GM12878 (cell line): ENCODE measurements at regions not wholly inside any gene's neighbourhood (a gene's known extent, or its start where the extent isn't known, plus 50 kb on each side); places are given as distances from the start of the nearest gene placed in this dataset.

Experiments
- ATAC-seq: fragments of 200-7000 bp; cut with Tn5 transposase; 3 replicates; pipeline ENCODE4 v1.9.1; 2020; ENCODE audit warnings: mild to moderate bottlenecking, moderate library complexity
- BruUV-seq: library from RNA; stranded (reverse); fragments of 400-500 nt; replicated peaks from 2 replicates; lab custom pipeline; 2021; lab: Mats Ljungman, UMichigan
- CTCF ChIA-PET: fragments of 300-600 bp; sonication (Branson Sonifier 250); formaldehyde crosslinking; extraction: SDS; loops from one replicate; lab custom pipeline; 2021; ENCODE audit warnings: inconsistent platforms; lab: Yijun Ruan, JAX
- POLR2A ChIA-PET: fragments of 350-600 bp; formaldehyde crosslinking; extraction: SDS; loops from one replicate; lab custom pipeline; 2021; ENCODE audit warnings: inconsistent platforms; lab: Charles Lee
- RAD21 ChIA-PET: fragments of 300-600 bp; sonication (Branson Sonifier 250); formaldehyde crosslinking; loops from one replicate; lab custom pipeline; 2023; ENCODE audit warnings: antibody characterized with exemption; ENCODE audit not compliant: unreplicated experiment; lab: Charles Lee
- SMC1A ChIA-PET: fragments of 300-600 bp; sonication (Branson Sonifier 250); formaldehyde crosslinking; loops from one replicate; lab custom pipeline; 2023; ENCODE audit not compliant: unreplicated experiment, uncharacterized antibody; lab: Charles Lee
- DNase-seq: peaks from one replicate; pipeline ENCODE4 v3.0.0-alpha.2; 2011; ENCODE audit warnings: low read depth, low spot score
- FAIRE-seq: peaks from 3 replicates; lab custom pipeline; 2011; peaks lifted over from hg19 to GRCh38; lab: Jason Lieb, UNC
- H2AFZ ChIP-seq: 2 replicates; pipeline ENCODE4 v1.6.0; 2011; ENCODE audit warnings: low read depth, low read length, control low read depth; ENCODE audit not compliant: control insufficient read depth
- H3K27ac ChIP-seq: 2 replicates; pipeline ENCODE4 v1.5.1; 2011; ENCODE audit warnings: control low read depth; ENCODE audit not compliant: control insufficient read depth, insufficient read depth
- H3K27me3 ChIP-seq, 2 experiments: replicated peaks in 1 of 2; 2 replicates each; pipeline versions ENCODE4 v1.6.0 to v1.6.1; 2011; ENCODE audit warnings: low read length in 1 of 2; ENCODE audit not compliant: control insufficient read depth in 2 of 2, insufficient read depth in 2 of 2
- H3K36me3 ChIP-seq, 2 experiments: 2 replicates each; pipeline ENCODE4 v1.5.1; 2011; ENCODE audit warnings: low read length in 1 of 2; ENCODE audit not compliant: control insufficient read depth in 2 of 2, insufficient read depth in 2 of 2
- H3K4me1 ChIP-seq: 2 replicates; pipeline ENCODE4 v1.6.1; 2011; ENCODE audit warnings: mild to moderate bottlenecking, low read length, moderate library complexity, mixed read lengths; ENCODE audit not compliant: control insufficient read depth, insufficient read depth
- H3K4me2 ChIP-seq: 2 replicates; pipeline ENCODE4 v1.6.0; 2011; ENCODE audit warnings: control low read depth; ENCODE audit not compliant: control insufficient read depth, insufficient read depth
- H3K4me3 ChIP-seq: fragments of 200-600 bp; sonication (generic); 2 replicates; pipeline ENCODE4 v1.5.1; 2016
- H3K79me2 ChIP-seq: 2 replicates; pipeline ENCODE4 v1.6.0; 2011; ENCODE audit warnings: low read length; ENCODE audit not compliant: control insufficient read depth, insufficient read depth
- H3K9ac ChIP-seq: 2 replicates; pipeline ENCODE4 v1.8.0; 2011; ENCODE audit warnings: low read length, control low read depth, mixed read lengths; ENCODE audit not compliant: control insufficient read depth, insufficient read depth
- H3K9me3 ChIP-seq: replicated peaks from 3 replicates; pipeline ENCODE4 v1.5.1; 2011; ENCODE audit warnings: mild to moderate bottlenecking, low read length; ENCODE audit not compliant: control insufficient read depth, insufficient read depth
- H4K20me1 ChIP-seq: 2 replicates; pipeline ENCODE4 v1.6.0; 2011; ENCODE audit not compliant: control insufficient read depth, insufficient read depth
- CREM ChIP-seq: IDR thresholded peaks from 2 replicates; pipeline ENCODE4 v1.6.1; 2014; ENCODE audit warnings: antibody characterized with exemption, low read depth
- HCFC1 ChIP-seq: fragments of 150-350 bp; IDR thresholded peaks from 2 replicates; pipeline ENCODE4 v1.6.1; 2014; ENCODE audit warnings: low read length
- JUND ChIP-seq: IDR thresholded peaks from 2 replicates; pipeline ENCODE4 v1.6.1; 2012; ENCODE audit warnings: low read depth, mild to moderate bottlenecking, low read length, improper control_type of control experiment, moderate library complexity
- MTA3 ChIP-seq: IDR thresholded peaks from 2 replicates; pipeline ENCODE4 v1.6.1; 2012; ENCODE audit warnings: low read length, inconsistent platforms, borderline replicate concordance
- NR2C2 ChIP-seq: IDR thresholded peaks from 2 replicates; pipeline ENCODE4 v1.6.1; 2011; ENCODE audit warnings: borderline replicate concordance, low read depth; ENCODE audit not compliant: control insufficient read depth, insufficient read length
- SPI1 ChIP-seq: IDR thresholded peaks from 2 replicates; pipeline ENCODE4 v1.6.1; 2011; ENCODE audit warnings: low read depth, mild to moderate bottlenecking, low read length, moderate library complexity, borderline replicate concordance; ENCODE audit not compliant: insufficient read depth
- WGBS: methylation state at CpG from one replicate; pipeline ENCODE4 v1.1.6; 2016; ENCODE audit warnings: low lambda C conversion rate; ENCODE audit not compliant: insufficient replicate concordance, insufficient coverage; ENCODE audit errors: missing lambda C conversion rate; 5-methylcytosine and 5-hydroxymethylcytosine counted together
- in situ Hi-C: fragments of 300-500 bp; cut with MboI; formaldehyde crosslinking; loops from 9 replicates; pipeline ENCODE4 v1.14.3; 2018; ENCODE audit warnings: mixed read lengths
- intact Hi-C: fragments of 100-400 bp; cut with micrococcal nuclease; formaldehyde crosslinking; loops from one replicate; pipeline ENCODE4 v1.14.2; 2022; ENCODE audit not compliant: unreplicated experiment

GRCh38 chr6:109282756-109283155 is 99.5 kb downstream of the CD164 start:
- no TSS peak for BruUV-seq
- no peak for TF ChIP-seq JUND
- no peak for TF ChIP-seq NR2C2
- peak; percentile 47; the same call in 1 of the 2 replicates for TF ChIP-seq SPI1
- Histone ChIP-seq H3K9me3 (no peaks in the 10 kb centered on the region), H3K9ac (no peak overlapping the region), H3K4me3 (no peak overlapping the region), H2AFZ (no peak overlapping the region), H3K27me3 (peaks cover 2 to 4% of the 10 kb centered on the region in 2 experiments; a peak in 3 of 4 replicates), H4K20me1 (no peaks in the 10 kb centered on the region), H3K4me1 (no peaks in the 10 kb centered on the region), H3K79me2 (no peaks in the 10 kb centered on the region), H3K27ac (no peak overlapping the region), H3K36me3 (no peaks in the 10 kb centered on the region), H3K4me2 (no peak overlapping the region)
- ATAC-seq, result no peak
- CTCF ChIA-PET, result no interaction called here
- in situ Hi-C loops, result no loop called here
- no peak for FAIRE-seq
- DNase-seq, result no peak
- POLR2A ChIA-PET, result no interaction called here
- intact Hi-C loops, result no loop called here
- RAD21 ChIA-PET, result no interaction called here
- SMC1A ChIA-PET, result no interaction called here
- 37% methylated on average over 2 of the region's 2 CpGs for WGBS

GRCh38 chr6:109279628-109280027 is 102.6 kb downstream of the CD164 start:
- Histone ChIP-seq H3K27ac (no peak overlapping the region), H2AFZ (no peak overlapping the region), H3K9me3 (no peaks in the 10 kb centered on the region), H3K4me1 (no peaks in the 10 kb centered on the region), H3K4me3 (no peak overlapping the region)
- no peak for DNase-seq
- intact Hi-C loops, result no loop called here
- no peak for ATAC-seq
- no peak for FAIRE-seq
- TF ChIP-seq CREM (no peak), MTA3 (no peak), HCFC1 (no peak)
- TF ChIP-seq, all 136 proteins: peak for 0
- Histone ChIP-seq H3K4me2 (no peak overlapping the region), H4K20me1 (no peaks in the 10 kb centered on the region), H3K9ac (no peak overlapping the region), H3K79me2 (no peaks in the 10 kb centered on the region), H3K36me3 (no peaks in the 10 kb centered on the region), H3K27me3 (peaks cover 0 to 2% of the 10 kb centered on the region in 2 experiments; a peak in 1 of 4 replicates)
- SMC1A ChIA-PET, result no interaction called here
- RAD21 ChIA-PET, result no interaction called here
- WGBS, result 0% methylated on average over 1 of the region's 1 CpG
- in situ Hi-C loops, result no loop called here
- CTCF ChIA-PET, result no interaction called here
- POLR2A ChIA-PET, result no interaction called here
- no TSS peak for BruUV-seq
